CD14-positive monocyte (primary cell): ENCODE measurements at regions not wholly inside any gene's neighbourhood (a gene's known extent, or its start where the extent isn't known, plus 50 kb on each side); places are given as distances from the start of the nearest gene placed in this dataset.
"Not testable (repeated sequence)": the region's sequence is repeated elsewhere in the genome, so short reads cannot be mapped to it uniquely, and the experiment has no call there.

Experiments
- DNase-seq, 3 donors: peaks; one replicate each; pipeline ENCODE4 v3.0.0-alpha.2; 2011 to 2022
- H2AFZ ChIP-seq: 2 replicates; pipeline ENCODE4 v1.6.0; 2012; ENCODE audit warnings: mild to moderate bottlenecking, low read depth, low read length, inconsistent platforms; ENCODE audit not compliant: insufficient read depth, poor library complexity, severe bottlenecking
- H3K27ac ChIP-seq, 2 donors: 1 replicate in 1 of 2; 2 replicates in 1 of 2; pipeline ENCODE4 v1.5.1; 2012 to 2013; ENCODE audit warnings: low read length in 2 of 2, control low read depth in 1 of 2, inconsistent platforms in 1 of 2, low read depth in 1 of 2, mild to moderate bottlenecking in 1 of 2
- H3K27me3 ChIP-seq, 2 donors: one replicate each; pipeline versions ENCODE4 v1.6.0 to v1.6.1; 2011 to 2013; ENCODE audit warnings: low read length in 2 of 2; ENCODE audit not compliant: control insufficient read depth in 2 of 2, insufficient read depth in 2 of 2
- H3K36me3 ChIP-seq, 2 donors: replicated peaks in 1 of 2; 1 replicate in 1 of 2; 2 replicates in 1 of 2; pipeline versions ENCODE4 v1.5.1 to v1.6.1; 2012 to 2013; ENCODE audit warnings: low read length in 2 of 2, control low read depth in 1 of 2, inconsistent platforms in 1 of 2, mild to moderate bottlenecking in 1 of 2; ENCODE audit not compliant: insufficient read depth in 2 of 2, control insufficient read depth in 1 of 2
- H3K4me1 ChIP-seq, 2 donors: 1 replicate in 1 of 2; 2 replicates in 1 of 2; pipeline versions ENCODE4 v1.5.1 to v1.6.1; 2012 to 2013; ENCODE audit warnings: low read length in 2 of 2, control low read depth in 1 of 2, inconsistent platforms in 1 of 2, mild to moderate bottlenecking in 1 of 2, moderate library complexity in 1 of 2; ENCODE audit not compliant: insufficient read depth in 2 of 2, control insufficient read depth in 1 of 2
- H3K4me2 ChIP-seq: replicated peaks from 2 replicates; pipeline ENCODE3; 2012; ENCODE audit warnings: low read length, moderate library complexity, mild to moderate bottlenecking; ENCODE audit not compliant: poor library complexity, severe bottlenecking; ENCODE audit errors: extremely low read depth
- H3K4me3 ChIP-seq, 3 experiments: fragments of 200-600 bp in 1 of 3; sonication (generic) in 1 of 3; replicated peaks in 1 of 3; 1 replicate in 2 of 3; 2 replicates in 1 of 3; pipeline ENCODE4 v1.5.1; 2011 to 2013; ENCODE audit warnings: low read length in 3 of 3, mild to moderate bottlenecking in 3 of 3, control low read depth in 2 of 3, low read depth in 2 of 3, inconsistent platforms in 1 of 3, moderate library complexity in 1 of 3
- H3K79me2 ChIP-seq: 2 replicates; pipeline ENCODE4 v1.6.0; 2012; ENCODE audit warnings: mild to moderate bottlenecking, control low read depth, inconsistent platforms, low read length, moderate library complexity; ENCODE audit not compliant: insufficient read depth
- H3K9ac ChIP-seq: 2 replicates; pipeline ENCODE4 v1.6.0; 2017; ENCODE audit warnings: low read length, mild to moderate bottlenecking; ENCODE audit not compliant: insufficient read depth, poor library complexity, severe bottlenecking
- H3K9me3 ChIP-seq, 2 donors: replicated peaks in 1 of 2; 1 replicate in 1 of 2; 2 replicates in 1 of 2; pipeline versions ENCODE4 v1.5.1 to v1.6.1; 2012 to 2013; ENCODE audit warnings: low read length in 2 of 2, control low read depth in 1 of 2; ENCODE audit not compliant: control insufficient read depth in 1 of 2, insufficient read depth in 1 of 2
- H4K20me1 ChIP-seq: 2 replicates; pipeline ENCODE4 v1.6.0; 2012; ENCODE audit warnings: mild to moderate bottlenecking, low read length, control low read depth, moderate library complexity; ENCODE audit not compliant: insufficient read depth
- H3K27ac Mint-ChIP-seq, 7 donors: one replicate each; pipeline ENCODE4 v1.8.0; 2020; ENCODE audit warnings: mild to moderate bottlenecking in 7 of 7, mixed read lengths in 7 of 7, moderate library complexity in 6 of 7, inconsistent platforms in 2 of 7
- H3K27me3 Mint-ChIP-seq, 3 donors: one replicate each; pipeline ENCODE4 v1.8.0; 2021 to 2022; ENCODE audit warnings: low read depth in 3 of 3, mild to moderate bottlenecking in 3 of 3, mixed read lengths in 3 of 3, moderate library complexity in 3 of 3, inconsistent platforms in 1 of 3
- H3K36me3 Mint-ChIP-seq, 2 donors: one replicate each; pipeline ENCODE4 v1.8.0; 2020; ENCODE audit warnings: mixed read lengths in 2 of 2, inconsistent platforms in 1 of 2, mild to moderate bottlenecking in 1 of 2
- H3K4me1 Mint-ChIP-seq: one replicate; pipeline ENCODE4 v1.8.0; 2020; ENCODE audit warnings: mild to moderate bottlenecking, mixed read lengths
- H3K4me3 Mint-ChIP-seq, 2 donors: one replicate each; pipeline ENCODE4 v1.8.0; 2020; ENCODE audit warnings: mild to moderate bottlenecking in 2 of 2, mixed read lengths in 2 of 2, moderate library complexity in 1 of 2
- H3K9me3 Mint-ChIP-seq, 7 donors: one replicate each; pipeline ENCODE4 v1.8.0; 2020 to 2022; ENCODE audit warnings: mixed read lengths in 7 of 7, mild to moderate bottlenecking in 6 of 7, moderate library complexity in 6 of 7, inconsistent platforms in 2 of 7
- CTCF ChIP-seq: fragments of 200-600 bp; IDR thresholded peaks from one replicate; pipeline ENCODE4 v1.8.0; 2022; ENCODE audit warnings: antibody characterized with exemption, mild to moderate bottlenecking
- WGBS: methylation state at CpG from one replicate; pipeline ENCODE4 v1.1.5; 2013; ENCODE audit warnings: missing lambda C conversion rate; ENCODE audit not compliant: insufficient coverage; 5-methylcytosine and 5-hydroxymethylcytosine counted together
- intact Hi-C, 2 donors: fragments of 100-400 bp; cut with micrococcal nuclease; formaldehyde crosslinking; loops; one replicate each; pipeline versions ENCODE4 v1.15.0 to v1.15.1; 2023

DNA sequence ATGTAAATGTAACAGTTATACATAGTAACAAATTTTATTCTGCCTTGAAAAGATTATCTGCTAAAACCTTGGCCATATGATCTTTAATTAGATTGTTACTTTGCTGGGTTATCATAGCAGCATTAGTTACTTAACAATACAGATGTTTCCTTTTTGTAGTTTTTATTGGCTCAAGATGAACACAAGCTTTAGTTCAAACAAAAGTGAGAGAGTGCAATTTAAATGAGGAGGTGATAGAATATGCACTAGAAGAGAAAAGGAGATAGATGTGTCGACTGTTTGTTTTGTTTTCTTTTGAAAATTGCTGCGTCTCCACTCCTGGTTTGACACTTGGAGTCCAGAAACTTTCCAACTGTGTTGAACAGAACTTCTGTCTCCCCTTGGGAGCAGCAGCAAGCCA is 91.4 kb upstream of the CAV2 start:
- Mint-ChIP-seq H3K4me1 (no peaks in the 10 kb centered on the region), H3K27me3 (peaks cover 2 to 3% (median 2%) of the 10 kb centered on the region in 3 donors), H3K27ac (no peak overlapping the region), H3K4me3 (no peak overlapping the region), H3K36me3 (no peaks in the 10 kb centered on the region), H3K9me3 (peaks cover 0 to 5% (median 4%) of the 10 kb centered on the region in 7 donors)
- no peaks in the 10 kb centered on the region for H3K4me1 ChIP-seq
- TF ChIP-seq CTCF: no peak
- no peaks in the 10 kb centered on the region for H3K79me2 ChIP-seq
- H3K4me3 ChIP-seq: no peak overlapping the region
- no peaks in the 10 kb centered on the region for H3K27me3 ChIP-seq
- DNase-seq: no peak
- H4K20me1 ChIP-seq: no peaks in the 10 kb centered on the region
- no peak overlapping the region for H3K27ac ChIP-seq
- H3K4me2 ChIP-seq: no peak overlapping the region
- H3K36me3 ChIP-seq: no peaks in the 10 kb centered on the region
- intact Hi-C loops: no loop called here
- H3K9me3 ChIP-seq: no peaks in the 10 kb centered on the region
- 100% methylated on average over 2 of the region's 2 CpGs for WGBS
- H3K9ac ChIP-seq: no peak overlapping the region
- H2AFZ ChIP-seq: no peak overlapping the region

DNA sequence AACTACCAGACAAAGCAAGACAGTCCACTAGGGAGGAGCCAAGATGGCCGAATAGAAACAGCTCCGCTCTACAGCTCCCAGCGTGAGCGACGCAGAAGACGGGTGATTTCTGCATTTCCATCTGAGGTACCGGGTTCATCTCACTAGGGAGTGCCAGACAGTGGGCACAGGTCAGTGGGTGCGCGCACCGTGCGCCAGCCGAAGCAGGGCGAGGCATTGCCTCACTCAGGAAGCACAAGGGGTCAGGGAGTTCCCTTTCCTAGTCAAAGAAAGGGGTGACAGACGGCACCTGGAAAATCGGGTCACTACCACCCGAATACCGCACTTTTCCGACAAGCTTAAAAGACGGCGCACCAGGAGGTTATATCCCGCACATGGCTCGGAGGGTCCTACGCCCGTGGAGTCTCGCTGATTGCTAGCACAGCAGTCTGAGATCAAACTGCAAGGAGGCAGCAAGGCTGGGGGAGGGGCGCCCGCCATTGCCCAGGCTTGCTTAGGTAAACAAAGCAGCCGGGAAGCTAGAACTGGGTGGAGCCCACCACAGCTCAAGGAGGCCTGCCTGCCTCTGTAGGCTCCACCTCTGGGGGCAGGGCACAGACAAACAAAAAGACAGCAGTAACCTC is 90.6 kb upstream of the CAV2 start:
- H3K27ac Mint-ChIP-seq, H3K36me3 Mint-ChIP-seq, H3K27me3 ChIP-seq, H3K79me2 ChIP-seq, DNase-seq, H3K9me3 Mint-ChIP-seq, H3K4me3 ChIP-seq, H3K27ac ChIP-seq, H3K4me2 ChIP-seq, H3K36me3 ChIP-seq, H2AFZ ChIP-seq, H3K4me3 Mint-ChIP-seq, H3K4me1 Mint-ChIP-seq, H3K27me3 Mint-ChIP-seq, H3K9ac ChIP-seq, intact Hi-C loops, H4K20me1 ChIP-seq, H3K9me3 ChIP-seq, H3K4me1 ChIP-seq: not testable (repeated sequence)
- WGBS: 95% methylated on average over 15 of the region's 28 CpGs

- H3K9me3 Mint-ChIP-seq, H3K9ac ChIP-seq, H3K9me3 ChIP-seq, H2AFZ ChIP-seq, H3K27ac ChIP-seq, H3K4me3 ChIP-seq, H3K27me3 ChIP-seq, H3K4me1 Mint-ChIP-seq, intact Hi-C loops, H3K79me2 ChIP-seq, H4K20me1 ChIP-seq, H3K36me3 Mint-ChIP-seq, H3K4me1 ChIP-seq, DNase-seq, H3K4me3 Mint-ChIP-seq, H3K4me2 ChIP-seq, H3K36me3 ChIP-seq, H3K27me3 Mint-ChIP-seq, H3K27ac Mint-ChIP-seq: not testable (repeated sequence)
- no CpG with 5 or more reads among the region's 3 CpGs for WGBS
Observed at GRCh38 chr7:116410694-116411093, 88.8 kb upstream of the CAV2 start.
